PC-9 (cell line): ENCODE measurements at regions not wholly inside any gene's neighbourhood (a gene's known extent, or its start where the extent isn't known, plus 50 kb on each side); places are given as distances from the start of the nearest gene placed in this dataset.
"Not testable (repeated sequence)": the region's sequence is repeated elsewhere in the genome, so short reads cannot be mapped to it uniquely, and the experiment has no call there.

Source experiments
- BruUV-seq: library from RNA; stranded (reverse); fragments of 400-500 nt; replicated peaks from 2 replicates; lab custom pipeline; 2021; lab: Mats Ljungman, UMichigan
- CTCF ChIA-PET: fragments of 300-600 bp; sonication (Branson Sonifier 250); formaldehyde crosslinking; loops from one replicate; lab custom pipeline; 2022; ENCODE audit warnings: antibody characterized with exemption; lab: Charles Lee
- POLR2A ChIA-PET: fragments of 300-600 bp; sonication (Branson Sonifier 250); formaldehyde crosslinking; loops from one replicate; lab custom pipeline; 2022; ENCODE audit warnings: antibody characterized with exemption; ENCODE audit not compliant: unreplicated experiment; lab: Charles Lee
- DNase-seq, 2 experiments: peaks; one replicate each; pipeline versions ENCODE4 v3.0.0 to v3.0.0-alpha.2; 2015 to 2022; ENCODE audit warnings: mixed read lengths in 1 of 2
- H2AFZ ChIP-seq: fragments of 200-600 bp; sonication (generic); 2 replicates; pipeline ENCODE4 v1.8.1; 2017; ENCODE audit warnings: antibody characterized with exemption
- H3F3A ChIP-seq: fragments of 200-600 bp; sonication (generic); 2 replicates; pipeline ENCODE4 v1.8.1; 2017; ENCODE audit warnings: antibody characterized with exemption, mild to moderate bottlenecking, low read depth; ENCODE audit not compliant: insufficient read depth
- H3K27ac ChIP-seq: fragments of 200-600 bp; sonication (generic); 2 replicates; pipeline ENCODE4 v1.6.1; 2016; ENCODE audit warnings: mixed run types
- H3K27me3 ChIP-seq: fragments of 200-600 bp; sonication (generic); 2 replicates; pipeline ENCODE4 v1.6.1; 2016; ENCODE audit warnings: low read depth, mixed run types; ENCODE audit not compliant: insufficient read depth
- H3K36me3 ChIP-seq: fragments of 200-600 bp; sonication (generic); 2 replicates; pipeline ENCODE4 v1.6.1; 2016; ENCODE audit warnings: low read depth, mixed run types
- H3K4me1 ChIP-seq: fragments of 200-600 bp; sonication (generic); replicated peaks from 2 replicates; pipeline ENCODE4 v1.6.1; 2016; ENCODE audit warnings: mixed run types; ENCODE audit not compliant: insufficient read depth
- H3K4me2 ChIP-seq: fragments of 200-600 bp; sonication (generic); 2 replicates; pipeline ENCODE4 v1.6.1; 2017; ENCODE audit warnings: mixed run types
- H3K4me3 ChIP-seq: fragments of 200-600 bp; sonication (generic); 2 replicates; pipeline ENCODE4 v1.6.1; 2016; ENCODE audit warnings: mixed run types
- H3K79me2 ChIP-seq: fragments of 200-600 bp; sonication (generic); 2 replicates; pipeline ENCODE4 v1.6.1; 2017; ENCODE audit warnings: low read depth, mixed run types
- H3K9me2 ChIP-seq: fragments of 200-600 bp; sonication (generic); 2 replicates; pipeline ENCODE4 v1.8.1; 2017; ENCODE audit warnings: mild to moderate bottlenecking; ENCODE audit not compliant: insufficient read depth
- H3K9me3 ChIP-seq: fragments of 200-600 bp; sonication (generic); 2 replicates; pipeline ENCODE4 v1.8.1; 2016; ENCODE audit warnings: low read depth; ENCODE audit not compliant: insufficient read depth
- H4K20me1 ChIP-seq: fragments of 200-600 bp; sonication (generic); 2 replicates; pipeline ENCODE4 v1.8.1; 2017; ENCODE audit not compliant: insufficient read depth
- EZH2 ChIP-seq: fragments of 200-600 bp; sonication (generic); IDR thresholded peaks from 2 replicates; pipeline ENCODE4 v1.8.0; 2017; ENCODE audit warnings: antibody characterized with exemption, low read depth
- intact Hi-C: fragments of 100-400 bp; cut with micrococcal nuclease; formaldehyde crosslinking; loops from one replicate; pipeline ENCODE4 v1.10.0; 2022; ENCODE audit not compliant: unreplicated experiment
- TF ChIP-seq, protein P1 (sequence below): fragments of 200-600 bp; sonication (generic); conservative IDR thresholded peaks from 2 replicates; pipeline ENCODE4 v1.6.1; 2017; ENCODE audit warnings: mixed run types, antibody characterized with exemption, mild to moderate bottlenecking, moderate library complexity

DNA sequence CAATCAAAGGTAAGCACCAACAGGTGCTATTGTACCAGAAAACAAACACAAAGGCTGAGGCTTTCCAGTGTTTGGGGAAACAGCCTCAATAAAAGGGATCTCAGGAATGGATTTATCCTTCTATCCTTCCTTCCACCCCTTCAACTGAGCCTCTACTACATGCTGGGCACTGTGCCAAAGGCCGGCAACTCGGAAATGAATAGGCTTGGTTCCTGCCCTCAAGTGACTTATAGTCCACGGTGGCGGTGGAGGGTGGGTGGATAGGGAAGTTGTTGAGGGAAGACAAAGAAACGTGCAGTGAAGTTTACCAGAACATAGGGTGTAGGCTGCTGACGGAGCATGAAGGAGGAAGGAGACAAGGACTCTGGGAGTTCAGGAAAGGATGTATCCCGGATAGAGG is 73.4 kb upstream of the TAB2 start:
- Histone ChIP-seq H3F3A (no peaks in the 10 kb centered on the region), H3K4me2 (no peak overlapping the region), H3K36me3 (no peaks in the 10 kb centered on the region), H3K4me3 (no peak overlapping the region), H3K27me3 (no peaks in the 10 kb centered on the region), H3K79me2 (no peaks in the 10 kb centered on the region), H2AFZ (no peak overlapping the region), H3K4me1 (0 out of 2 replicates have a peak, but pooled peaks cover 7% of the 10 kb centered on the region), H4K20me1 (no peaks in the 10 kb centered on the region), H3K27ac (no peak overlapping the region), H3K9me2 (no peaks in the 10 kb centered on the region), H3K9me3 (peaks cover 18% of the 10 kb centered on the region)
- no peak for TF ChIP-seq EZH2
- TF ChIP-seq, protein P1, sequence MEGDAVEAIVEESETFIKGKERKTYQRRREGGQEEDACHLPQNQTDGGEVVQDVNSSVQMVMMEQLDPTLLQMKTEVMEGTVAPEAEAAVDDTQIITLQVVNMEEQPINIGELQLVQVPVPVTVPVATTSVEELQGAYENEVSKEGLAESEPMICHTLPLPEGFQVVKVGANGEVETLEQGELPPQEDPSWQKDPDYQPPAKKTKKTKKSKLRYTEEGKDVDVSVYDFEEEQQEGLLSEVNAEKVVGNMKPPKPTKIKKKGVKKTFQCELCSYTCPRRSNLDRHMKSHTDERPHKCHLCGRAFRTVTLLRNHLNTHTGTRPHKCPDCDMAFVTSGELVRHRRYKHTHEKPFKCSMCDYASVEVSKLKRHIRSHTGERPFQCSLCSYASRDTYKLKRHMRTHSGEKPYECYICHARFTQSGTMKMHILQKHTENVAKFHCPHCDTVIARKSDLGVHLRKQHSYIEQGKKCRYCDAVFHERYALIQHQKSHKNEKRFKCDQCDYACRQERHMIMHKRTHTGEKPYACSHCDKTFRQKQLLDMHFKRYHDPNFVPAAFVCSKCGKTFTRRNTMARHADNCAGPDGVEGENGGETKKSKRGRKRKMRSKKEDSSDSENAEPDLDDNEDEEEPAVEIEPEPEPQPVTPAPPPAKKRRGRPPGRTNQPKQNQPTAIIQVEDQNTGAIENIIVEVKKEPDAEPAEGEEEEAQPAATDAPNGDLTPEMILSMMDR: no peak
- CTCF ChIA-PET: no interaction called here
- intact Hi-C loops: no loop called here
- no peak for DNase-seq
- POLR2A ChIA-PET: no interaction called here
- no TSS peak for BruUV-seq

DNA sequence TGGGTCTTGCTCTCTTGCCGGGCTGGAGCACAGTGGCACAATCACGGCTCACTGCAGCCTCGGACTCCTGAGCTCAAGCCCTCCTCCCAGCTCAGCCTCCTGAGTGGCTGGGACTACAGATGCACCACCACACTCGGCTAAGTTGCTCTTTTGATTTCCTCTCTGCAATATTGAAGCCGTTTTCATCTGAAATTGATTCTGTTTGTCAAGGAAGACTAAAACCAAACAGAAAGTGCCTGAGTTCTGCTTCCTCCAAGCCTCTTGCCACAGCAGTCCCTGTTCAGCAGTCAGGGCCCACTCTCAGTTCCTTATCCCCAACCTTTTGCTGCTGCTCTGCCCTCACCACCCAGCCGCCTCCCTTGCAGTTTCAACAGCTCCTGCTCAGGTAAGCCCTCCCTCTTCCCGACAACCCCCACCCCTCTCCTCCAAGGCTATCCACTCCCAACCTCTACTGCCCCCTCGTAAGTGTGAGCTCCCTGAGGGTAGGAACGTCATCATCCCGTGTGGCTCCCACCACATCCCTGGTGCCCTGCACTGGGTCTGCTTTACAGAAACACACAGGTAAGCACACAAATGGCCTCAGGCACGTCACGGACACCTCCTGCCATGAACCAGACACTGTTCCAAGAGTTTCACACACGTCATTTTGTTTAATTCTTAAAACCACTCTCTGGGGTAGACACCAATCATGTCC is 70.7 kb upstream of the TAB2 start:
- Histone ChIP-seq H3K9me2 (no peaks in the 10 kb centered on the region), H4K20me1 (no peaks in the 10 kb centered on the region), H3K9me3 (no peaks in the 10 kb centered on the region), H3F3A (no peaks in the 10 kb centered on the region), H3K27me3 (no peaks in the 10 kb centered on the region), H2AFZ (no peak overlapping the region), H3K36me3 (no peaks in the 10 kb centered on the region), H3K4me2 (no peak overlapping the region), H3K4me1 (0 out of 2 replicates have a peak, but pooled peaks cover 15% of the 10 kb centered on the region), H3K4me3 (no peak overlapping the region), H3K27ac (no peak overlapping the region), H3K79me2 (no peaks in the 10 kb centered on the region)
- no TSS peak for BruUV-seq
- TF ChIP-seq, protein P1: no peak
- TF ChIP-seq EZH2: no peak
- intact Hi-C loops: no loop called here
- DNase-seq: no peak
- CTCF ChIA-PET: no interaction called here
- POLR2A ChIA-PET: no interaction called here

DNA sequence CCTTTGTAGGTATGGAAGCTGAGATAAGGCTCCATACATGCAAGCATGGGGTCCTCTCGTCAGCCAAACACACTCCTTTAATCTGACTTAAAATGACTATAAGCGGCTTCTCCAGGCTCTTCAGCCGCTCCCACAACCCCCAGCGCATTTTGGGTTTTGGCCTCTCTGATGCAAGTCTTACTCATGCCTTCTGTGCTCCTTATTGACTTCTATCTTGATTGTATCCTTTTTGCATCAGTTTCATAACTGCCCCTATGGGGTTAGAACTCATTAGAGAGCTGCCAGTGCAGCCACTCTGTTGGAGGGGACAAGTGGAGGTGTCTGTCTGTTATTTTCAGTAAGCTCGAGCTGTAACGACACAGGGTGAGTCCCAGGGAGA is 70.1 kb upstream of the TAB2 start:
- CTCF ChIA-PET: no interaction called here
- POLR2A ChIA-PET: no interaction called here

DNA sequence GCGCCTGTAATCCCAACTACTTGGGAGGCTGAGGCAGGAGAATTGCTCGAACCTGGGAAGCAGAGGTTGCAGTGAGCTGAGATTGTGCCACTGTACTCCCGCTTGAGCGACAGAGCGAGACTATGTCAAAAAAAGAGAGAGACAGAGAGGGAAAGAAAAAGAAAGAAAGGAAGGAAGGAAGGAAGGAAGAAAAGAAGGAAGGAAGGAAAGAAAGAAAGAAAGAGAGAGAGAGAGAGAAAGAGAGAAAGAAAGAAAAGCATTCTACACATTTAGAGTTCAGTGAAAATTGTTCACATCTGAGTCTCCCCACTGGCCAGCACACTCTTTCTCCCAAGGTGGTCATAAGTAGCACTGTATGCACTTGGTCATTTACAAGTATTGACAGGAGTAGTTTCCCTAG is 69.2 kb upstream of the TAB2 start:
- CTCF ChIA-PET, H3K36me3 ChIP-seq, H2AFZ ChIP-seq: not testable (repeated sequence)

More for the DNA sequence above, 70.1 kb upstream of the TAB2 start:
- Histone ChIP-seq H3K9me2 (no peaks in the 10 kb centered on the region), H3K36me3 (no peaks in the 10 kb centered on the region), H3K9me3 (no peaks in the 10 kb centered on the region), H3K27ac (no peak overlapping the region), H3F3A (no peaks in the 10 kb centered on the region), H4K20me1 (no peaks in the 10 kb centered on the region), H3K27me3 (no peaks in the 10 kb centered on the region), H3K4me3 (no peak overlapping the region), H3K4me2 (no peak overlapping the region), H3K4me1 (0 out of 2 replicates have a peak, but pooled peaks cover 15% of the 10 kb centered on the region), H3K79me2 (no peaks in the 10 kb centered on the region), H2AFZ (no peak overlapping the region)
- TF ChIP-seq, protein P1: no peak
- no peak for TF ChIP-seq EZH2
- no TSS peak for BruUV-seq
- intact Hi-C loops: no loop called here
- DNase-seq: no peak

More for the DNA sequence above, 69.2 kb upstream of the TAB2 start:
- H3F3A ChIP-seq, H4K20me1 ChIP-seq, BruUV-seq, POLR2A ChIA-PET, H3K79me2 ChIP-seq, H3K4me1 ChIP-seq, H3K9me3 ChIP-seq, H3K9me2 ChIP-seq, H3K4me2 ChIP-seq, H3K4me3 ChIP-seq, intact Hi-C loops, H3K27ac ChIP-seq, H3K27me3 ChIP-seq, DNase-seq: not testable (repeated sequence)
